ENCODE measurements at regions not wholly inside any gene's neighbourhood (a gene's known extent, or its start where the extent isn't known, plus 50 kb on each side); places are given as distances from the start of the nearest gene placed in this dataset.

- no peak for TF ChIP-seq EZH2phosphoT487 (IDR thresholded peaks at IDR 0.05; ENCODE audit: borderline replicate concordance)
- TF ChIP-seq, protein P1, sequence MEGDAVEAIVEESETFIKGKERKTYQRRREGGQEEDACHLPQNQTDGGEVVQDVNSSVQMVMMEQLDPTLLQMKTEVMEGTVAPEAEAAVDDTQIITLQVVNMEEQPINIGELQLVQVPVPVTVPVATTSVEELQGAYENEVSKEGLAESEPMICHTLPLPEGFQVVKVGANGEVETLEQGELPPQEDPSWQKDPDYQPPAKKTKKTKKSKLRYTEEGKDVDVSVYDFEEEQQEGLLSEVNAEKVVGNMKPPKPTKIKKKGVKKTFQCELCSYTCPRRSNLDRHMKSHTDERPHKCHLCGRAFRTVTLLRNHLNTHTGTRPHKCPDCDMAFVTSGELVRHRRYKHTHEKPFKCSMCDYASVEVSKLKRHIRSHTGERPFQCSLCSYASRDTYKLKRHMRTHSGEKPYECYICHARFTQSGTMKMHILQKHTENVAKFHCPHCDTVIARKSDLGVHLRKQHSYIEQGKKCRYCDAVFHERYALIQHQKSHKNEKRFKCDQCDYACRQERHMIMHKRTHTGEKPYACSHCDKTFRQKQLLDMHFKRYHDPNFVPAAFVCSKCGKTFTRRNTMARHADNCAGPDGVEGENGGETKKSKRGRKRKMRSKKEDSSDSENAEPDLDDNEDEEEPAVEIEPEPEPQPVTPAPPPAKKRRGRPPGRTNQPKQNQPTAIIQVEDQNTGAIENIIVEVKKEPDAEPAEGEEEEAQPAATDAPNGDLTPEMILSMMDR (conservative IDR thresholded peaks at IDR 0.05; ENCODE audit: low read length): no peak
Observed at GRCh38 chr9:28547527-28547926, 974.2 kb upstream of the C9orf72 start.

Measured in Loucy (cell line).